GM18520 (cell line): ENCODE measurements at regions not wholly inside any gene's neighbourhood (a gene's known extent, or its start where the extent isn't known, plus 50 kb on each side); places are given as distances from the start of the nearest gene placed in this dataset.
"Not testable (repeated sequence)": the region's sequence is repeated elsewhere in the genome, so short reads cannot be mapped to it uniquely, and the experiment has no call there.

Experiments used
- ATAC-seq: cut with Tn5 transposase; IDR thresholded peaks from one replicate; pipeline ENCODE4 v1.9.1; 2021; ENCODE audit not compliant: unreplicated experiment

- ATAC-seq: no peak
Observed at GRCh38 chr3:20668411-20668810, 482.4 kb upstream of the SGO1 start.

- no peak for ATAC-seq
Observed at GRCh38 chr3:20666091-20666490, 480.1 kb upstream of the SGO1 start.

- no peak for ATAC-seq
Observed at GRCh38 chr3:20658491-20658890, 472.5 kb upstream of the SGO1 start.

GRCh38 chr3:20657560-20657959, 471.6 kb upstream of the SGO1 start:
- ATAC-seq: no peak

- no peak for ATAC-seq
Observed at GRCh38 chr3:20652231-20652986, 466.4 kb upstream of the SGO1 start.

- ATAC-seq: no peak
Observed at GRCh38 chr3:20648921-20649381, 462.9 kb upstream of the SGO1 start.

GRCh38 chr3:20648294-20648693, 462.3 kb upstream of the SGO1 start:
- ATAC-seq: no peak

GRCh38 chr3:20646425-20646824, 460.4 kb upstream of the SGO1 start:
- ATAC-seq: no peak

GRCh38 chr3:20645340-20645739, 459.3 kb upstream of the SGO1 start:
- no peak for ATAC-seq

- no peak for ATAC-seq
Observed at GRCh38 chr3:20637729-20638128, 451.7 kb upstream of the SGO1 start.

GRCh38 chr3:20622304-20622703, 436.3 kb upstream of the SGO1 start:
- no peak for ATAC-seq

- not testable (repeated sequence) for ATAC-seq
Observed at GRCh38 chr3:20618621-20619020, 432.6 kb upstream of the SGO1 start.

GRCh38 chr3:20618181-20618580, 432.2 kb upstream of the SGO1 start:
- ATAC-seq: not testable (repeated sequence)

GRCh38 chr3:20615982-20616381, 430.0 kb upstream of the SGO1 start:
- not testable (repeated sequence) for ATAC-seq

GRCh38 chr3:20608054-20608738, 422.2 kb upstream of the SGO1 start:
- ATAC-seq: no peak

GRCh38 chr3:20604659-20605058, 418.7 kb upstream of the SGO1 start:
- ATAC-seq: no peak

GRCh38 chr3:20589275-20589674, 403.3 kb upstream of the SGO1 start:
- ATAC-seq: no peak

GRCh38 chr3:20588781-20589180, 402.8 kb upstream of the SGO1 start:
- no peak for ATAC-seq

- no peak for ATAC-seq
Observed at GRCh38 chr3:20583648-20584047, 397.6 kb upstream of the SGO1 start.

- no peak for ATAC-seq
Observed at GRCh38 chr3:20576228-20576627, 390.2 kb upstream of the SGO1 start.

GRCh38 chr3:20575146-20575545, 389.1 kb upstream of the SGO1 start:
- ATAC-seq: no peak

GRCh38 chr3:20574746-20575145, 388.7 kb upstream of the SGO1 start:
- no peak for ATAC-seq
